ENCODE measurements at regions not wholly inside any gene's neighbourhood (a gene's known extent, or its start where the extent isn't known, plus 50 kb on each side); places are given as distances from the start of the nearest gene placed in this dataset.

- no peaks in the 10 kb centered on the region for H3K36me3 Mint-ChIP-seq (ENCODE audit: low read depth)
- TF ChIP-seq CTCF (conservative IDR thresholded peaks at IDR 0.05), result no peak
- peaks cover 18% of the 10 kb centered on the region for H3K4me1 Mint-ChIP-seq
- H3K27me3 Mint-ChIP-seq (ENCODE audit: low read depth), result peaks cover 2% of the 10 kb centered on the region
- H3K4me3 Mint-ChIP-seq, result no peak overlapping the region
- H3K9me3 Mint-ChIP-seq, result peaks cover under 1% of the 10 kb centered on the region
- no peak for DNase-seq (ENCODE audit: low read depth, low spot score)
- no peak overlapping the region for H3K27ac Mint-ChIP-seq (ENCODE audit: unreplicated experiment)
Observed at GRCh38 chr2:64291181-64291580, 147.0 kb upstream of the PELI1 start.

GRCh38 chr2:64295326-64296139 lies 151.3 kb upstream of the PELI1 start:
- Mint-ChIP-seq H3K36me3 (ENCODE audit: low read depth) (no peaks in the 10 kb centered on the region), H3K4me1 (peaks cover 5% of the 10 kb centered on the region), H3K27ac (ENCODE audit: unreplicated experiment) (no peak overlapping the region), H3K4me3 (no peak overlapping the region), H3K9me3 (peaks cover 2% of the 10 kb centered on the region), H3K27me3 (ENCODE audit: low read depth) (peaks cover 4% of the 10 kb centered on the region)
- TF ChIP-seq CTCF (conservative IDR thresholded peaks at IDR 0.05), result no peak
- DNase-seq (ENCODE audit: low read depth, low spot score), result no peak

GRCh38 chr2:64296140-64296480 lies 151.9 kb upstream of the PELI1 start:
- H3K36me3 Mint-ChIP-seq (ENCODE audit: low read depth), result no peaks in the 10 kb centered on the region
- H3K9me3 Mint-ChIP-seq, result peaks cover 2% of the 10 kb centered on the region
- H3K27ac Mint-ChIP-seq (ENCODE audit: unreplicated experiment), result no peak overlapping the region
- H3K4me3 Mint-ChIP-seq, result no peak overlapping the region
- H3K27me3 Mint-ChIP-seq (ENCODE audit: low read depth), result peaks cover 4% of the 10 kb centered on the region
- H3K4me1 Mint-ChIP-seq, result peaks cover 5% of the 10 kb centered on the region
- TF ChIP-seq CTCF (conservative IDR thresholded peaks at IDR 0.05), result no peak
- DNase-seq (ENCODE audit: low read depth, low spot score), result no peak

GRCh38 chr2:64296695-64297346 lies 152.6 kb upstream of the PELI1 start:
- no peaks in the 10 kb centered on the region for H3K36me3 Mint-ChIP-seq (ENCODE audit: low read depth)
- no peak for DNase-seq (ENCODE audit: low read depth, low spot score)
- no peak overlapping the region for H3K4me3 Mint-ChIP-seq
- H3K9me3 Mint-ChIP-seq, result peaks cover 2% of the 10 kb centered on the region
- H3K27me3 Mint-ChIP-seq (ENCODE audit: low read depth), result peaks cover 4% of the 10 kb centered on the region
- no peak overlapping the region for H3K27ac Mint-ChIP-seq (ENCODE audit: unreplicated experiment)
- peaks cover 5% of the 10 kb centered on the region for H3K4me1 Mint-ChIP-seq
- TF ChIP-seq CTCF (conservative IDR thresholded peaks at IDR 0.05), result no peak

GRCh38 chr2:64298161-64298560 lies 153.9 kb upstream of the PELI1 start:
- peaks cover 4% of the 10 kb centered on the region for H3K27me3 Mint-ChIP-seq (ENCODE audit: low read depth)
- H3K9me3 Mint-ChIP-seq, result peaks cover 2% of the 10 kb centered on the region
- H3K4me3 Mint-ChIP-seq, result no peak overlapping the region
- H3K36me3 Mint-ChIP-seq (ENCODE audit: low read depth), result no peaks in the 10 kb centered on the region
- H3K27ac Mint-ChIP-seq (ENCODE audit: unreplicated experiment), result no peak overlapping the region
- H3K4me1 Mint-ChIP-seq, result peaks cover 5% of the 10 kb centered on the region
- no peak for TF ChIP-seq CTCF (conservative IDR thresholded peaks at IDR 0.05)
- DNase-seq (ENCODE audit: low read depth, low spot score), result no peak
